Stimulated activated CD4-positive, alpha-beta T cell treated with anti-CD3 and anti-CD28 coated beads, Interleukin-1b, Interleukin-23, amount 100 ng/mL, for 48 hours (primary cell): ENCODE measurements at regions not wholly inside any gene's neighbourhood (a gene's known extent, or its start where the extent isn't known, plus 50 kb on each side); places are given as distances from the start of the nearest gene placed in this dataset.

ENCODE experiments used
- DNase-seq: peaks from one replicate; pipeline ENCODE4 v3.0.0-alpha.2; 2020

DNA sequence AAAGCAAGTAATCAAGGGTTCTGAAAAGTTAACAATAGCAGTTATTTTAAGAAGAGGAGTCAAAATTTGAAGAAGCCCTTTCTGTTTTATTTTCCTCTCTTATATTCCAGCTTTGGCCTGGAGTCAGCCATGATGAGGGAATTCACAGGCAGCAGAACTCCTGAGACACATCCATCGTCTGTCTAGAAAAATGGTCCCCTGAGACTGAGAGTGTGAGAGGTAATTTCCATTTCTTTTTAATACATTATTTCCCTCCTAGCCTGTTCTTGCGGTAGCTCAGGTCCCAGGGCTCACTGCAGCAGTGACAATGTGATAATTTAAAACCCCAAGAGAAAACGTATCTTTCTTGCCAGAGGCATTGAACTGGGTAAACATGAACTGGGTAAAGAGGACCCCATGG is 296.0 kb downstream of the SMOC2 start:
- no peak for DNase-seq

DNA sequence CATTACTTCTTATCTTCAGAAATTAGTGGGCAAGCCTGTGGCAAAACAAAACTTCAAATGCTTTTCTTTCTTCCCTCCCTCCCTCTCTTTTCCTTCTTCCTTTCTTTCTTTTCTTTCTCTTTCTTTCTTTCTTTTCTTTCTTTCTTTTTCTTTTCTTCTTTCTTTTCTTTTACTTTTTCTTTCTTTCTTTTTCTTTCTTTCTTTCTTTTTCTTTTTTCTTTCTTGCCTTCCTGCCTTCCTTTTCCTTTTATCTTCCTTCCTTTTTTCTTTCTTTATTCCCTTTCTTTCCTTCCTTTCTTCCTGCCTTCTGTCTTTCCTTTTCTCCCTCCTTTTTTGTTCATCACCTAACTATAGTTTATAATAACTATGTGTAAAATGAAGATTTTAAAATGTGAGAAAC is 295.1 kb downstream of the SMOC2 start:
- no peak for DNase-seq

DNA sequence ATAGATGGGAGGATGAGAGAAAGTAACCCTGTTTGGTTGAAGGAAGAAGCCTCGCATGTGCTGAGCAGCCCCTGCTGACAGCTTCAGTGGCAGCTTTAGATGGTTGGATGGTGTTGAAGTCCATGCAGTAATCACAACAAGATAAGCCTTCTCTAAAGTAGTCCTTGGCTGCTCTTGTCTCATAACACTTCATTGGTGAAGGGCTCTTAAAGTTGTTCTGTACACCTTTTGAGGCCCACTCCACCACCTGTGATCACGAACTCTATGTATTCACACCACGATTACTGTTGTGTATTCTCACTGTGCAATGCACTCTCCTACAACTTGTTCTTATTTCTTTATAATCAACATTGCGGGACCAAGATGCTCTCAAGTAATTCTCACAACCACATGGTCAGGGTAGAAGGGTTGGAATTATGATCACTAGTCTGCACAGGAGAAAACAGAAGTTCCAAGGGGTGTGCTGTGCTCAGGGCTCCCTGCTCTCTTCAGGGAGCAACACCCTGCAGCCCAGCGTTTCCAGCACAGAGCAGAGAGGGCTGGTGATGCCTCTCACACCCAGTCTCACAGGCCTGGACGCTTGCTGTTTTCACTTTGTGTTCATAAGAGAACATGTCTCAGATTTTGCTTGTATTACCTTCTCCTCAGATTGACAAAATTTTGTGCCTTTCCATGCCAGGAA is 294.4 kb downstream of the SMOC2 start:
- no peak for DNase-seq

DNA sequence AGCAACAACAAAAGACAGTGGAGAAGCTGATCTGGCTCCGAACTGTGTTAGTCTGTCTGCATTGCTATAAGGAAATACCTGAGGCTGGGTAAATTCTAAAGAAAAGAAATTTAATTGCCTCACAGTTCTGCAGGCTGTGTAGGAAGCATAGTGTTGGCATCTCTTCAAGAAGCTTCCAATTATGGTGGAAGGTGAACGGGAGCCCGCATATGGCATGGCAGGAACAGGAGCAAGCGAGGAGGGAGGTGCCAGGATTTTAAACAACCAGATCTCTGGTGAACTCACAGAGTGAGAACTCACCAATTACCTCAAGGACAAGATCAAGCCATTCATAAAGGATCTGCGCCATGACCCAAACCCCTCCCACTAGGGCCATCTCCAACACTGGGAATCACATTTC is 293.5 kb downstream of the SMOC2 start:
- no peak for DNase-seq

DNA sequence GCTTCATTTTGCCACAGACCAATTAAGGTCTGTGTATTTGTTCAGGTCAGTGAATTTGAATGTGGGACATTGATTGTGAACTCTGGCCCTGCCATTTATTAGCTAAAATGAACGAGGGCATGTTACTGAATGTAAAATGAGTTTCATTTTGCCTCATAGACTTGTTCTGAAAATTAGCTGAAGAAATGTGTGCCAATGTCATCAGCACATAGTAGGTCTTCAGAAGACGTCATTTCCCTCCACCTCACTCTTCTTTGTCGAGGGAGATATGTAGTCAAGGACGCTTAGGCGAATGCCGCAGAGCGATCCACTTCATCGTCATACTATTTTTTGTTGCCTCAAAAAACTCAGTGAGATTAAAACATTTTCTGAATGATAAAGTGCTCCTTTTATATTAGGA is 291.7 kb downstream of the SMOC2 start:
- no peak for DNase-seq

DNA sequence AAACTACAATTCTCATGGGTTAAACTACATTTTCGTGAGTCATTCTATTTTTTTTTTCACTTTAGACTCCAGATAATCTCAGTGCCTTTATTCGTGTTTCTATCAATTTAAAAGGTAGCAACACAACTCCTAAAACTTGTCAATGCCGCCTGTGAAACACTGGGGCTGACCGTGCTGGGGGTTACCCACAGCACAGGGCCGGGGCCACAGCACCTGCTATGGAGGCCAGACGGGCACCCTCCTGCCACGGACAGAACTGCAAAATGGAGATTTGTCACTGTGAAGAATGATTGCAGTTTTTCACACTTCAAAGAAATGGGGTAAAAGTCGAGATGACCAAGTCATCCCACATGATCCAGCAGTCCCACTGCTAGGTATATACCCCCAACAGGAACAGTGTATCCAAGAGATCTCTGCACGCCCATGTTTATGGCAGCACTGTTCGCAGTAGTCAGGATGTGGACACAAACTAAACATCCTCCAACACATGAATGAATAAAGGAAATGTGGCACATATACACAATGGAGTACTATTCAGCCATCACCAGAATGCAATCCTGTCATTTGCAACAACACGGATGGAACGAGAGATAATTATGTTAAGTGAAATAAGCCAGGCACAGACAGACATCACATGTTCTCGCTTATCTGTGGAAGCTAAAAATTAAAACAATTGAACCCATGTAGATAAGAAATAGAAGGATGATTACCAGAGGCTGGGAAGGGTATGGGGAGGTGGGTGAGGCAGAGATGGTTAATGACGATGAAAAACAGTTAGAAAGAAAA is 290.1 kb downstream of the SMOC2 start:
- no peak for DNase-seq

DNA sequence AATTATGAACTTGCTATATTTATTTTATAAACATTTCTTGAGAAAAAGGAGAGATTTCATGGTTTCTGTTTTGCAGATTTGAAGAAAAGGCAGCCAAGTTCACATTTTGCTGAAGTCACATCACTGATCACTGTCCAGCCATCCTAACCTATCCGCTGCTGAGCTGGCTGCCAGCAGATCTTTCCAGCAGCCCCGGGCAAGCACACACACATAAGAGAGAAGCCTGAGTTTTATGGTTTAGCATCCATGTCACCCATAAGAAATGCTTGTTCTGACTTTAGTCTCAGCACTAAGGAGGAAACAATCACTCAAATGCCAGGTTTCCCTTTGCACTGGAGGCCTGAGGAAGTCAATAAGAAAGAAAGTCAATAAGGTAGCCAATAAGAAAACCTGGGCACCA is 287.1 kb downstream of the SMOC2 start:
- no peak for DNase-seq

DNA sequence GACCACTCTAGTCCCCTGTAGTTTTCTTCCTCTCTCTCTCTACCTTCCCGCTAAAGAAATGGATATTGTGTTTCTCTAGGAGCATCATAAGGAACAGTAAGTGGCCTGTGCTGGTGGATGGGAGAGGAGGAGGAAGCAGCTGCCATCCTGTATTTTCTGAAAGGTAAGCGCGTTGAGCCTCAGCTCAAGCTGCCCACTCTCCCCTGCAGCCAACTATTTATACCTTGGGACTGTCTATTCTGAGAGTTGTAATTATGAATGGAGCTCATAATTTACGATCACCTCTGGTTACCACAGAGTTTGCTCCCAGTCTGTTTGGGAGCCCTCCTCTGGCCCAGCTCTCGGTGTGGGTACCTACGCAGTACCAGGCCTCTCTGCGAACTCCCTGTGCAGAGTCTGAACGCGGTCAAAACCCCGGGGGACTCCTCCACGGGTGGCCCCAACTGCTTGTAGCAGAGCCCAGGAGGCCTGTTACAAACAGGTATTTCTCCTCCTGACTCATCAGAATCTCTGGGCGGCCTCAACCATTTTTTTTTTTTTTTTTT is 285.4 kb downstream of the SMOC2 start:
- DNase-seq, result no peak

DNA sequence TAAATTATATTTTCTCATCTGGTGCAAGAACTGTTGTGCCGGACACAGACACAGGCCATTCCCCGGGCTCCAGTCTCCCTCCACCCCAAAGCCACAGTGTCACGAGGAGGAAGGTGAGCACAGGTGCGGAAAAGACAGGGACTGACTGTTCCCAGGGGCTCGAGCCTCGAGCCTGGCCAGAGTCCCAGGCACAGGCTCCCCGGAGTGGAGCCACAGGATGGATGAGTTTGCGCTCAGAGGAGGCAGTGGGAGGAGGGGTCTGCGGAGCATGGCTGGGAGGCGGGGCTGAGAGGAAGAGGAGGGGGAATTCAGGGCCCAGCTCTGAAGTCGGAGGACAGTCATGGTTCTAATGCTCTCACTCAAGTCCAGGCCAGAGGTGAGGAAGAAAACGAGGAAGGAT is 284.8 kb downstream of the SMOC2 start:
- no peak for DNase-seq

DNA sequence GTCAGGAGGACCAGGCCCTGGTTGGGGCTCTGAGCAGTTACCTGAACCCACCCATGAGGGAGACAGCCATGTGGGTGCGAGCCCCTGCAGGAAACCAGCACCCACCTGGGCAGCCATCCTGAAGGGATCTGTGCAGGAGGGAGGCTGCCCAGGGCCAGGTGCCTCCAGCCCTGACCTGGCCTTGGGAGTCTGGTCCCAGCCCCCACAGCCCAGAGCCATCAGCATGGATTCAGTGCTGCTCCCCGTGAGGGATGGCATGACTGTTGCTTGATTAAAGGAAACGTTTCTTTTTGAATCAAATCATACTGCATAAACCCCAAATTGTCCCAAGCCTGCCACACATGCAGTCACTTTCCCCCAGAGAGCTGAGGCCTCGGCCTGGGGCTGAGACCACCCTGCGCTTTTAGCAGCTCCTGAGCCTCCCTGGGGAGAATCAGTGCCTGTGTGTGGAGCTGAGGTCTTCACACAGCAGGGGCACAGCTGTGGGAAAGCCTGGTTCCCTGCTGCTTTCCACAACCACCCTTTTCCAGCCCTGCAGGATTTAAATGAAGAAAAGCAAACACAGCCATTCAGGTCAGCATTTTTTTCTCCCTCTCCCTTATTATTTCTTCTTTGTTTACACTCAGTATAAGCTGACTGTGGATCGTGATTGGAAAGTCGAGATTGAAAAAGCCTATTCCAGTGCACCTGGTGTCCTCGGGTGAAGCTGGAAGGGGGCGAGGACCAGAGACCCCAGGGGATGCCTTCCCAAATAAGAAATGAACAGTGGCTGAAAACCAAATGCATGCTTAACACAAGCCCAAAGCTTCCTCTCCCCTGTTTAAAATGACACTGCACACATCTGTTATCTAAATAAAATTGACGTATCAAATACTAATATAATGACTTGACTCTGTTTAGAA is 283.9 kb downstream of the SMOC2 start:
- no peak for DNase-seq

DNA sequence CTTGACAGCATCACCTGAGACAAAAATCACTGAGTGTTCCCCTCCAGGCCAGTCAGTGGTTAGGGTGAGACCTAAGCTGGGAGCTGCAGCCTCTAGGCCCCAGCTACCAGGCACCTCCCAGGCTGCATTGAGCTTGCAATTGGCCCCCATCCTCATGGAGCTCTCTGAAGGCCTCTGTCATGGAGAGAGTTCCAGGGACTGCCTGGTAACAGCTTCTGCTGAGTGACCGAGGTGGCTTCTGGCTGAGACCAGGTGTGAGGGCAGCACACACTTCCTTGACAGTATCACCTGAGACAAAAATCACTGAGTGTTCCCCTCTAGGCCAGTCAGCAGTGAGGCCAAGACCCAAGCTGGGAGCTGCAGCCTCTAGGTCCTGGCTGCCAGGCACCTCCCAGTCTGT is 283.0 kb downstream of the SMOC2 start:
- no peak for DNase-seq

DNA sequence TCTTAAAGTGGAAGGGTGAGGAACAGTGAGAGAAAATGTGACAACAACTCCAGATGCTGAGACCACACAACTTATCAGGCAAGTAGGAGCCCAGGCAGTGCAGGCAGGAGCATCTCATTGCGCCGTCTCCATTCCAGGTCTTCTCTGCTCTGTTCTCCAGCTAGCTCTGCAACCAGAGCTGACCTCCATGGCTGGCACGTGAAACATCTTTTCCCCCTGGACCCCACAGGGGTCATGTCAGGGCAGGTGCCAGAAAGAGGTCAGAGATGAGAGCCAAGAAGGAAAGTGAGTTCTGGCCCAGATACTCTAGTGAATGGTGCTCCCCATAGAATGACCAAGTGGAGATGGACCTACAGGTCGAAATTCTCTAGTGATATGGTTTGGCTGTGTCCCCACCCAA is 281.4 kb downstream of the SMOC2 start:
- DNase-seq, result no peak

DNA sequence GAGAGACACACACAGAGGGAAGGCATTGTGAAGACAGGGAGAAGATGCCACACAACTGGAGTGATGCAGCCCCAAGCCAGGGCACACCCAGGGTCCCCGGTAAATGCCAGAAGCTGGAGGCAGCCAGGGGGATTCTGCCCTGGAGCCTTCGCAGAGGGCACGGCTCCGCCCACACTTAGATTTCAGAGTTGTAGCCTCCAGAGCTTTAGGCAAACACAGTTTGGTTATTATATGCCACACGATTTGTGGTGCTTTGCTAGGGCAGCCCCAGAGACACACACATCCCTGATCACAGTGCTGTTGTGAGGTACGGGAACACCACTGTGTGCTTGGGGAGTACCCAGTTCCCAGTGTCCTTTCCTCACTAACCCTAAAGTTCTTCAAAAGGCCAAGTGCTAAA is 280.6 kb downstream of the SMOC2 start:
- no peak for DNase-seq

DNA sequence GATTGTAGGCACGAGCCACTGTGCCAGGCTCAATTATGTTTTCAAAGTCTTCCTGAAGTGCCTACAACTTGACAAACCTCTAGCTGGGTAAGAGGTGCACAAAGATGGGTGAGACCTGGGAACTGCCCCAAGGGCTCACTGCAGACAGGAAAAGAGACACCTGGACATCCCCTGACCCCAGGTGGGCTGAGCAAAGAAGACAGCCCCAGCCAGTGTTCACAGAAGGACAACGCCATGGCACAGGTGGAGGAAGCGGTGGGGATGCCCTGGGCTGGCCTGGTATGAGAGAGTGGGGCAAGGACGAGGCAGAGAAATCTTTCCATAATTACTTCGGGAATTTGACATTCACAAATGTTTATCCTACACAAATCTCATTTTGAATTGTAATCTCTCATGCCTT is 278.9 kb downstream of the SMOC2 start:
- DNase-seq, result no peak

DNA sequence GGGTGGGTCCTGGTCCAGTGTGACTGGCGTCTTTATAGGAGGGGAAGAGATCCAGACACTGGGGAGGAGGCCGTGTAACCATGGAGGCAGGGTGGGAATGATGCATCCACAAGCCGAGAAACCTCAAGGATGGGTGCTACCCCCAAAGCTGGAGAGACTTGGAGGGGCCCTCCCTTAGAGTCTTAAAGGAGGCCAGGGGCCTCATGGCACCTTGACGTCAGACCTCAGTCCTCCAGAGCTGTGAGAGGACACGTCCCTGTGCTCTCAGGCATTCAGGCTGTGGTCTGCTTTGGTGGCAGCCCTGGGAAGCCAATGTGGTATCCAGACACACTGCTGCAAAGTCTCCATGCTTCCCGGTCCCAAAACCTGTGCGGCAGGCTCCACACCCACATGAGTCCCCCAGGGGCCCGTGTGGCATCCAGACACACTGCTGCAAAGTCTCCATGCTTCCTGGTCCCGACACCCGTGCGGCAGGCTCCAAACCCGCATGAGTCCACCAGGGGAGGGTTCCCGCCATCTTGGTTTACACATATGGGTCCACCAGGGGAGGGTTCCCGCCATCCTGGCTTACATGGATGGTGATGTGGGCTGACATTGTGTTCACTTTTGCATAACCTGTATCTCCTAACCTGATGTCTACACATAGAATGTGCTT is 278.0 kb downstream of the SMOC2 start:
- DNase-seq, result no peak
